NCI-H146 treated with DMSO at 0.1 percent for 48 hours (cell line): ENCODE measurements at regions not wholly inside any gene's neighbourhood (a gene's known extent, or its start where the extent isn't known, plus 50 kb on each side); places are given as distances from the start of the nearest gene placed in this dataset.

Experiments
- DNase-seq: peaks from one replicate; lab custom pipeline; 2025; ENCODE audit not compliant: unreplicated experiment; lab: John Stamatoyannopoulos, UW

DNA sequence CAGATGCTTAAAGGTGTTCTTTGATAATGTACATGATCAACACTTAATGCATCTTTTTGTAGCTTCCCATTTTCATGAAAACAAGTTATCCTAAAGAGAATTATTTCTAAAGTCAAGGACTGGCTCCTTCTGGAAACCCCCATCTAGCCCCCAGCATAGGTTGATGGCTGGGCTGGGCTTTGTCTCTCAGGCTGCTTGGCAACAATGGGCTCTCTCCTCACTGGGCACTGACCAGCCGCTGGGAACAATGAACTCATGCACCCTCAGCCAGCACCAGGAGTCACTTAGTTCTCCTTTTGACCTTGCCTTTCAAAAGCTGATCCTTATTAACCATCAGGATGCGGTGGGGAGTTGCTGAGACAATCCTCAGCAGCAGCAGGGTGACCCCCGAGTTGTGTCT is 293.0 kb upstream of the PLXNA2 start:
- no peak for DNase-seq

DNA sequence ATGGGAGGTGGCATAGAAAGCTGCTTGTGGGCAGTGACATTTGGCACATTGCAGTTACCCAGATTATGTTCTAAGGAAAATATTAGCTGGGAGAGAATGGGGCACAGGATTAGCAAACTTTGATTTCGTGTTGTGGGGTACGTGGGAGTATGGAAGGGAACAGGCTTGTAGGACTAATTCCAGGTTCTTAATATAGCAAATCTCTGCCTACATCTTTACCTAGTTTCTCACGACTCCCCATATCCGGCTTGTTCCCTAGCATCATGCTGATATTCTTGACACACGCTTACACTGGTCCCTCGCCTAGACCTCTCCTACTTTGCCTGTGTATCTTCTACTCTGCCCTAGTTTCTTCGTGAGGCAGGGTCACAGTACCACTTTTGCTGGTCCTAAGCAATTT is 293.9 kb upstream of the PLXNA2 start:
- DNase-seq, result no peak

DNA sequence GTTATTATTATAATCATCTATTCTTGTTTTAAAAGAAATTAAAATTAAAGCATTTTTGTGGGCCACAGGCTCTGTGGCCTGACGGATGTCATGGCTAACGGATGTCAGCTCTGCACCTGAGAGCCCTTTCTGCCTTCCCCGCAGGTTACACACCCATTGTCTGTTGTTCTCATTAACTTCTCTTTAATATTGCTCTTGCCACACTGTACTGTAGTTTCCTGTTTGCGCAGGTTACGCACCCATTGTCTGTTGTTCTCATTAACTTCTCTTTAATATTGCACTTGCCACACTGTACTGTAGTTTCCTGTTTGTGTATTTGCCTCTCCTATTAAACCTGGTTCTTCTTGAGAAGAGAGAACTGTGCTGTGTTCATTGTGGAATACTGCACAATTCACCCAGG is 294.4 kb upstream of the PLXNA2 start:
- DNase-seq, result no peak

DNA sequence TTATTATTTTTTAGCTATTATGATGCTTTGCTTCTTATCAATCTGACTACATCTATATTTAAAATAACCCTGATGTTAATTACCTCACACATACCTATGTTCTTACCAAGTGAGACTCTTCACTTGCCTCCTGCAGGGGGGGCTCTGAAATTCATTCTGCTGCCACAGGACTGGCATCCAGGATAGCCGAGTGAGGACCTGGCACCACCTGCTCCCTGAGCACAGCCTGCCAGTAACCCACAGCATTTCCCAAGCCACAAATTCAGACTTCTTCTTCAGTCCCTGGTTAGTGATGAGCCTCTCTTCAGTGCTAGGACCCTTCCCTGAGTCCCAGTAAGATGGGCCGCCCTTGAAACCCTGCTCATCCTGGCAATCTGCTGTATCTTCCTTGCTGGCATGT is 296.5 kb upstream of the PLXNA2 start:
- no peak for DNase-seq

DNA sequence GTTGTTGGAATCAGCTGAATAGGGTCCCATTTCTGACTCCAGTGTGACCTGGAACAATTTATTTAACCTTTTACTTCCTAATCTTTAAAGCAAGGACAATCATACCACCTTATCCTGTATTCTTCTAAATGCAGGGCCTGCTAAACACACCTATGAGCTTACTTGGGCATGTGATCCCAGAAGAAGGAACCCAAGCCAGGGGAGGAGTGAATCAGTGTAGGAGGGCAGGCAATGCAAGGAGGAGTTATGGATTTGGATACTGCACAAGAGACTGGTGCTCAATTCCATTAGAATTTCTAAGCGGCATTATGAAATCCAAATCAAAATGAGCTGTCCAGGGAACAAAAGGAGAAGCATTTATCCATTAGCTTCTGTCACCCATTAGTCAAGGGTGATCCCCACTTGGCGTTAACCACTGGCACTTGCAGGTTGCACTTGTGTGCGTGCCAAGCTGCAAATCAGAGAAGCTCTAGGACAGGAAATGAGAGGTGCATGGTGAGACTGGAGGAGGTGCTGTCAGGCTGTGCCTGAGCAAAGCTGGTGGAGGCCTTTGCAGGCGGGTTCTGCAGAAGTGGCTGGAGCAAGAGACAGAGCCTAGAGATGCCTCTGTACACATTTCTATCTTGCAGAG is 297.2 kb upstream of the PLXNA2 start:
- no peak for DNase-seq

DNA sequence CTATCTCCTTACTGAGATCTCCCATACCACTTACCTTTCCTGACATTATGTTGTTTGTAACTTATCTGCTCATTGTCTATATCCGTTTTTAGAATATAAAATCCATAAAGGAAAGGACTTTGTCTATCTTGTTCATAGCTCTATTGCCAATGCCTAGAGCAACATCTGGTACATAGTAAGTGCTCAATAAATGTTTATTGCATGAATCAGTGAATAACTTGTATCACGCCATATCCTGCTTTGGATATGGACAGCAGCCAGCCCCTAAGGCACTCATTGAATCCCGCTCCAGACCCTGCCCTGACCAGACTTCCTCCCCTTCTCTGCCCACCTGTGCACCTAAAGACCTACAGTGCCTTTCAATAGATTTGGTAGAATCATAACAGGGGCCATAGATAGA is 298.1 kb upstream of the PLXNA2 start:
- DNase-seq, result no peak

DNA sequence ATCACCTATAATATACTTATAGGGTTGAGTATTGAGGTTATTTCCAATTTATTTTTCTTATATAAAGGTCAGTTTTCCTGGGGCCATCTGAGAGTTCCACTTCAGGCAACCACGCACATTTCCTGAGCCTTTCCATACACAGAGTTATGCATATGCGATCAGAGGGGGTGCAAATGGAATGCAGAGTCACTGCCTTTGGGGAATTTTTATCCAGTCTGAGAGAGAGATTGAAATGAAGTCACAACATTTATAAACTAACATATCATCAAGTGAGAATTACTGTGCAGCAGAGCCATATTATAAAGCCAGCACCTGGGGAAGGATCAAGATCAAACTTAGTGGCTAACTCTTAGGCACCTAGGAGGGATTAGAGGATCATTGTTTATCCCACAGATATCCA is 299.9 kb upstream of the PLXNA2 start:
- DNase-seq, result no peak

DNA sequence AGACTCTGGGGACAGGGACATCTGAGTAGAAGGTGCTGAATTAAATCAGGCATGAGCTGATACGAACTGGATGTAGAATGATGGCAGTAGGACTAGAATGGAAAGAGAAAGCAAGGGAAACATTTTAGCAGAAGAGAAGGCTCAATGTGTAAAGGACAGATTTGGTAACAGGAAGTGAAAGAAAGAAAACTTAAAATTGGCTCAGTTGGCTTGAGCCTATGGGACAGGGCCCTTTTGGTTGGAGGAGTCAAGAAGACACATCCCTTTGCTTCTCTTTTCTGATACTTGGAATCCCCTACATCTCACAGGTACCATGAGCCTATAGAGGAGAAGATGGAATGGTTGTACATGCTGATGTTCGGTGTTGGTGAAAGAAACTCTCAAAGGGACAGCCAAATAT is 300.6 kb upstream of the PLXNA2 start:
- DNase-seq, result no peak

GRCh38 chr1:208551024-208551423 is 306.8 kb upstream of the PLXNA2 start:
- DNase-seq, result no peak

- no peak for DNase-seq
Measured at GRCh38 chr1:208551633-208552320, 307.6 kb upstream of the PLXNA2 start.

DNA sequence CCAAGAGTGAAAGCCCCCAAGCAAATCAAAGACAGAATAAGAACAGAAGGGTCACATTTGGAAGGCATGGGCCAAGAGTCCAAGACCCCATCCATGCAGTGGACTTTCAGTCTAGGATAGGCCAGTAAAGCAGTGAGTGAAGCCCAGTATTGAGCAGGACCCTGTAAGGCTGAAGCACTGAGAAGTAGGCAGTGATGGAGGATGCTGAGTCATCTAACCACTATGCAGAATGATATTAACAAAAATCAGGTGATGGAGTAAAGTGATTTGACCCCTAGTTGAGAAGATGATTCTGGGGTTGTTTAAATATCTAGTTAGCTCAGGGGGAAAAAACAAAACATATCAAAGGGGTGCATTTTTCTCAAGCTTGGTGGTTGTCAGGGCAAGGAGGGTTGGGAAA is 308.7 kb upstream of the PLXNA2 start:
- no peak for DNase-seq

GRCh38 chr1:208556461-208556860 is 312.3 kb upstream of the PLXNA2 start:
- DNase-seq, result no peak

- DNase-seq, result no peak
Measured at GRCh38 chr1:208557046-208557722, 313.0 kb upstream of the PLXNA2 start.

DNA sequence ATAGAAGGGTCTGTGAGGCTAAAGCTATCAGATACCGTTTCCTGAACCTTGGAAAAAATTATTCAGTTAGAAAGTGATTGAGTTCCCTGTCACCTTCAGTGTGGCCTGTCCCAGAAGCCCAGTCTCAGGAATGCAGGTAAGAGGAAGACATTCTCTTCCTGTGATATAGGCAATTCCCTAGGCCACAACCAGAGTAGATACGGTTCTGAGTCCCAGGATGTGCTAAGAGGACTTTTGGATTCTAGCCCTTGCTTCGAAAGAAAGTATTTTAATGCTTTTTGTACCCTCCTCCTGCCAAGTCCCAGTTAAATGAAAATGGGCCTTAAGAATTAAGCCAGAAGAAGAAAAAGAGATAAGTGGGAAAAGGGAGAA is 313.5 kb upstream of the PLXNA2 start:
- no peak for DNase-seq

- no peak for DNase-seq
Measured at GRCh38 chr1:208559597-208560329, 315.6 kb upstream of the PLXNA2 start.

DNA sequence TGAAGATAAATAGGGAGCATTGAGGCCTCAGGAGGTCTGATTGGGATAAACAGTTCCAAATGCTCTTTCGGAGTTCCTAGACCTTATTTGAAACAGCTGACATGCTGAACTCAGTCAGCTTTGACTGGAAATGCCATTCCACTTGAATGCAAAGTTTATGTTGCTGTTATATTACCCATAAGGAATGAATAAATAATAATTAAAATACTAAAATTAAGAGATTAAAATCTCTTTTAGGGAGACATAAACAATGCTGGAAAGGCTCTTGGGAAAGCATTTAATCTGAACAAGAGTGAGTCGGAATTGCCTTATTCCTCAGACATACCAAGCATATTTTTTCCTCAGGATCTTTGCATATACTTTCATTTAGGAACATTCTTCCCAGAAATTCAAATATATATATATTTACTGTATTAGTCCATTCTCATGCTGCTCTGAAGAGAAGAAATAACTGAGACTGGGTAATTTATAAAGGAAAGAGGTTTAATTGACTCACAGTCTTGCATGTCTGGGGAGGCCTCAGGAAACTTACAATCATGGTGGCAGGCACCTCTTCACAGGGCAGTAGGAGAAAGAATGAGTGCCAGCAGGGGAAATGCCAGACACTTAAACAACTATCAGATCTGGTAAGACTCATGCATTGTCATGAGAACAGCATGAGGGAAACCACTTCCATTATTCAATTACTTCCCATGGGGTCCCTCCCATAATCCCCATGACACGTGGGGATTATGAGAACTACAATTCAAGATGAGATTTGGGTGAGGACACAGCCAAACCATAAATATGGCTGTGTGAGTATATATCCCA is 318.2 kb upstream of the PLXNA2 start:
- no peak for DNase-seq

GRCh38 chr1:208564466-208564865 is 320.3 kb upstream of the PLXNA2 start:
- peak; percentile 47 for DNase-seq

DNA sequence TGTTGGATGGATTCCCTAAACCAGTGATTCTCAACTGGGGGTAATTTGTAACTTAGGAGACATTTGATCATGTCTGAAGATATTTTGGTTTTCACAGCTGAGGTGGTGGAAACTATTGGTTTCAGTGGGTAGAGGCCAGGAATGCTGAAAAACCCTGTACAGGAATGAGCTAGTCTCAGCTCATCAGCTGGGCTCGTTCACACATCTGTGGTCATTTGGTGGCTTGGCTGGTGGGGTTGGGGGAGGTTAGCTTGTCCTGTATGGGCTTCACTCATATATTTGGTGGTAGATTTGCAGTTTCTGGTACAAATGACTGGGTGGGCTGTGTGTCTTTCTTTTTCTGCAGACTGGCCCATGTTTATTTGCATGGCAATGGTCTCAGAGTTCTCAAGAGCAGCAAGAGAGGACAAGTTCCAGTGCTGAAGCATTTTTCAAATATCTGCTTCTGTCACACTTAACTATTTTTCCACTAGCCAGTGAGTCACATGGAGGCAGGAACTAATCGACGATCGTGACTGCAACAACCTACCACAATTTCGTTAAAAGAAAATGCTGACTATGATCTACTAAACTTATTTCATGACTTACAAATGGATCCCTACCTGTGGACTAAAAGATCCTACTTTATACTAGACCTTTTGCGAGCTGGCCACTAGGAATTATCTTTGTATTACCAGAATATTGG is 321.7 kb upstream of the PLXNA2 start:
- DNase-seq, result no peak

GRCh38 chr1:208569181-208569580 is 325.0 kb upstream of the PLXNA2 start:
- no peak for DNase-seq

- DNase-seq, result no peak
Measured at GRCh38 chr1:208570362-208570761, 326.2 kb upstream of the PLXNA2 start.
